NCI-H1048 (cell line): ENCODE measurements at regions not wholly inside any gene's neighbourhood (a gene's known extent, or its start where the extent isn't known, plus 50 kb on each side); places are given as distances from the start of the nearest gene placed in this dataset.

Experiments
- DNase-seq: peaks from one replicate; lab custom pipeline; 2025; lab: John Stamatoyannopoulos, UW

DNA sequence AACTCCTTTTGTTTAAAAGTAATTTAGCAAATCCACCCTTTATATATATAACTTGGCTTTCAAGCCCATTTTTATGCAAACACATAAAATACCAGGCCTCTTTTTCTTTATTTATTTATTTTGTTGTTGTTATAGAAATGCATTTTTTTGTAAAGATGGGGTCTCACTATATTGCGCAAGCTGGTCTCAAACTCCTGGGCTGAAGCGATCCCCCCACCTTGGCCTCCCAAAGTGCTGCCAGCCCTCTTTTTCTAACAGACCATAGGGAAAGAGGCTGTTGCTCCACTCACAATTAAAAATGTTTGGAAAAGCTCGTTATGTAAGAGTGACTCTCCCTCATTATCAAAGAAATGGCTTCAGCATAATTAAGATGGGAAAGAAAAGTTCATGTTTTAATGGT is 440.9 kb downstream of the HACE1 start:
- no peak for DNase-seq

DNA sequence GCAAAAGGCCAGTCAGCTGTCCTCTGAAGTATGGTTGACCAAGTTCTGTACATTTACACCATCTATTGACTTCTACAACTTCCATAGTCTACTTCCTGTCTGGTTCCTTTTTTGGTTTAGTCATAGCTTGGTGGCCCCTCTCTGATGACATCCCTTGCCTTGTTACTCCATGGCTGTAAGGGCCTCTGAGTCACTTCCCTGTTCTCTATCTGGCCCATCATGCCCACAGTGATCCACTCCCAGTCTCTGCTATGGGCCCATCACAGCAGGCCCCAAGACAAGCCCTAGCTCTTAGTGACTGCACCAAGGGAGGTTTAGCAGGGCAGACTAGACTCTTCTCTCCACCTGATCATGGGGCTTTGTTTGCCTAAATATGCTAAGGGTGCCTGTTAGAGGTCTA is 441.6 kb downstream of the HACE1 start:
- DNase-seq = no peak

DNA sequence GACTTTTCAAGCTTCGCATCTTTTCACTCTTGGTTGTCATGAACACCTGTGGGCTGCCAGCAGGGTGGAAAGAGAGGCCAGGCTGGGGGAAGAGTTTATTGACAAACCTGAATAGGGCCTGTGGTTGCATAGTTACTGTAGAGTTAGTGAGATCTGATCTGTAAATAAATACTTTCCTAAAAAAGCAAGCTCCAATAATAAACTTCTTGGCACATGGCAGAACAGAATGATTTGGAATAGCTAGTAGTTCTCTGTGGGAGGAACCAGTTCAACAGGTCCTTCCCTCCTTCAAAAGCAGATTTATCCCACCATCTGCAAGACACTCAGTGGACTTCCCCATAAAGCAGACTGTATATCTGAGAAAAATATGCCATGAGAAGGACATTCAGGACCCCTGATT is 445.0 kb downstream of the HACE1 start:
- DNase-seq = no peak

DNA sequence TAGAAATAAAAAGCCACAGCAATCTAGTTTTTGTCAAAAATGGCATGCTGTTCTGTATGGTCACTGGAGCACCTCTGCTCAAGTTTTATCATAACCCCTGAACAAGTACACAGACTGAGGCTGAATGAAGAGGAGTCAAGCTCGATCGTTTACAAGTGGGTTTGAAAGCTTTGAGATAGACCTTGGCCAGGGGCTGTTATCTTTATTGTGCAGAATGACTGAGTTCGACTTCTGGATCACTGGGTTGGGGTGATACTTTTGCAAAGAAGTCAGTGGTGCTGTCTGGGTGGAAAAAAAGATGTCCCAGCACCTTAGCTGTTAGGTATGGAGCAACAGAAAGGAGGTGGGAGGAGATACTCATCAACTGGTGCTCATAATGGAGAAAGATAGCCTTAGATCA is 446.0 kb downstream of the HACE1 start:
- DNase-seq = no peak

DNA sequence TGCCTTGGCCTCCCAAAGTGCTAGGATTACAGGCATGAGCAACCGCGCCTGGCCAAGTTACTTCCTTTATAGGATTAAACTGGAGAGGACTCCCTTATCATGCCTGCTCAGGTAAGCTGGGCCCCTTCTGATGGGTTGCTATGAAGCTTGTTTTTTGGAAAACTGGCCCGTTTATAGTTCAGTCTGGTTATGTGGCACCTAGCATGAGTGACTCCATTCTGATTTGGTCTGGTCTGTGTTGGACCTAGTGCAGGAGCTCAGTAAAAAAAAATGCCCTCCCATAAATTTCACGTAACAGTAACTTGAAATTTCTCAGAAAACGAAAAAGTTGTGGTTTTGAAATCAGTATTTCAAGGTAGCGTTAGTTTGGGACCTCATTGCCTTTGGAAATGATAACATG is 448.4 kb downstream of the HACE1 start:
- DNase-seq = no peak

DNA sequence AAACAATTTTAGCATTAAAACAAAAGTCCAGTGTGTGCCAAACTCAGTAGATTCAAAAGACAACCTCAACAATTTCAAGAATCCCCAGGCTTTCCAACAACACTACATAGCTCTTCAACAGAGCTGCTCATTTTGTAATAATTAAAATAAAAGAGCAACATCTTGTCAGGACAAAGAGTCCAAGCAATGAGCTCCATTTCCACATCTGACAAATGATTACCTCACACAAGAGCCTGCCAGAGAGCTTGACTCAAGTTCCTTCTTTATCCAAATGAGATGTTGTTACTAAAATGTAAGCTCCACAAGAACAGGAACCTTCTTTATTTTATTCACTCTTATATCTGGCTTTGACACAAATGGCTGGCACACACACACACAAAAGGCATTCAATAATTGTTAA is 449.8 kb downstream of the HACE1 start:
- DNase-seq = no peak

DNA sequence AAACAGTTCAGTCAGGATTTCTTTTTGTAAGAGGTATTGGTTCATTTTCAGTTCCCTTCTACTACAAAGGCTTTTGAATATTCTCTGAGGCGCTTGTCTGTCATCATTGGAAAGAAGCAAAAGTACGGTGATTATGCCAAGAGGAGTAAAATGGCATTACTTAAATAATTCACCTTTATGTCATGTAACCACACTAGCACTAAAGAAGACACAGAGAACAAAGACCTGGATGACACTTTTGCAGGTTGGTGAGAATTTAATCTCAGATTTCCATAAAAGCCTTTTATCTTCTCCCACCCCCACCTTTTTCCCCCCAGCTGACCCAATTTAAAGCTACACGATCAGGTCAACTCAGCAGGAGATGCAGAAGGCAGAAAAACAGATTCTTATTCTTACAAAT is 451.8 kb downstream of the HACE1 start:
- no peak for DNase-seq

DNA sequence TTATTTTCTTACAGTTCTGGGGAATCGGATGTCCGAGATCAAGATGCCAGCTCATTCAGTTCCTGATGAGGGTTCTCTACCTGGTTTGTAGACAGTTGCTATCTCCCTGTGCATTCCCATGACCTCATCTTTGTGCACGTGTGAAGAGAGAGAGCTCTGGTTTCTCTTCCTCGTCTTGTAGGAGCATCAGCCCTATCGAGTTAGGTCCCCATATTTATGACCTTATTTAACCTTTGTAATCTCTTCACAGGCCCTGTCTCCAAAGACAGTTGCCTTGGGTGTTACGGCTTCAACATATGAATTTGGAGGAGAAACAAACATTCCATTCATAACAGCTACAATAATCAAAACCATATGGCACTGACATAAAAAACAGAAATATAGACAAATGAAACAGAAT is 455.3 kb downstream of the HACE1 start:
- no peak for DNase-seq

DNA sequence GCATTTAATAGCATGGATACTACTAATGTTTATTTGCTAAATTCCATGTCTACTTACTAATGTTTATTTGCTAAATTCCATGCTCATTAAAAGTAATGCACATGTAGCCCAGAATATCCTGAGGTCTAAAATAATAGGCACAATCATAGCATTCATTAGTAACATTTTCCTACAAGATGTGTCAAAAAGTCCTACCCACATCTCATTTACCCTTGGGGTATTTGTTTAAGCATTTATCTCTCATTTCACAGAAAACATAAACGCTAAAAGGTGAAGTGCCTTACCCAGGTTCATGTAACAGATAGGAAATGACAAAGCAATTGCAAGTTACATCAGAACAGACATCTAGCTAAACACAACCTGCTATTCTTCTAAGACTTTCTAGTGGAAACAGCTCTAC is 457.1 kb downstream of the HACE1 start:
- DNase-seq = no peak

DNA sequence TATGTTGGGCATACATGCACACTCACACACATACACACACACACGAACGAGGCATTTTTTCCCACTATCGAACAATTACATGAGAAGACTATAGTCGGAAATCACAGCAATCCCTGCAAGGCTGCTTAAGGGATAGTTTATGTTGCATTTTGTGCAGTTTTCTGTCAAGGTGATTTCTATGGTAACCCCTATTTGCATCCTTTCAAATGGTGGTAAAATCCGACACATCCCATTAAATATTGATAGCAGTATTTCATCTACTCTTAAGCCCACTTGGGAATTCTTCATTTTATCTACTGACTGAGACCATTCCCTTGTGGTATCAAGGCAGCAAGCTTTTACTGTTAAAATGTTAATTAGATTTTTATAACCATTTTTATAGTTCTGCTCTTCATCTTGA is 457.8 kb downstream of the HACE1 start:
- no peak for DNase-seq

DNA sequence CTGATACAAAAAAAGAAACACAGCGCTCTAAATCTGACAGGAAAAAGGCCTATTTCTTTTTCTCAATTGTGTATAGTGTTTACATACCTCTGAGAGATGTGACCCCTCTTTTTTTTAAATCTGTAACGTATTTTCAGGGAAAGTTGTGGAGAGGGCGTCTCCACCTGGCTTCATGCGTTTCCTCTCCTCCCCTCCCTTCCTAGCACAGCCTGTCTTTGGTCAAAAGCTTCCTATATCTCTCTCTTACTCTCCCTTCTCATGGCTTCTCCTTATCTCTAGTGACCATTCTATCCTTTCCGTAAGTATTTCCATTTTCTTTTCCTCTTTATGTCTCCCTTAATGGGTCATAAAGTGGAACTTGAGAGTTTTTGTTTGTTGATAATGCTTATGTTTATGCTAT is 458.9 kb downstream of the HACE1 start:
- DNase-seq = no peak

DNA sequence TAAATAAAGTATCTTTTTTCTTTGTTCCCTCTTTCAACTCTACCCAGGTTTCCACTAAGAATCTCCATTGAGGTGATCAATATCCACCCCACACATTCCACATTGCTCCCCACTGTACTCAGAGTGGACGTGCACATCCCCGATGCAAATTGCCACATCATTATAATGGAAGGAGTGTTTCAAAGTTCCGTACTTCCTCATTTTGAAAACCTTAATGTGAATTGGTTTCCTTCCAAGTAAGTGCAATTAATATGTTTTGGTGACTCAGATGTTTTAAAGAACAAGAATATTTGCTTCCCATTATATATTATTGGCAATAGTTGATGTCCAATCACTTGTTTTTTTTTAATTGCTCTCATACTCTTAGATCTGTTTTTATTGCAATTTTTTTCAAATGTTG is 463.6 kb downstream of the HACE1 start:
- DNase-seq = no peak

DNA sequence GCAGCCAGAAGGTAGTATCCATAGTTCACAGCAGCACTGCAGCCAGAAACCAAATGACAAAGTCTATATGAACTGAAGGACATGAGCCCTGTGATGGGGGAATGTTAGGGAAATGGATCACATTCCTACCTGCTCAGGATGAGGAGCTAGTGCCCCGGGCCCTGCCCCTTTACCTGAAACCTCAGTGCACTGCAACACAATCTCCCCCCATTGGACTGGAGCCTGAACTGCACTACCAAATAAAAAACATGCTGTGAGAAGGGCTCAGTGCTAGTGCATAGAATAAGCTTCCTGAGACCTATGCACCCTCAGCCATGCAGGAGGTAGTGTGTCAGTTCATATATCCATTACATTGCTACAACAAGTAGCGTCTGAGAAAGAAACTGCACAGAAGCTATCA is 477.8 kb downstream of the HACE1 start:
- no peak for DNase-seq

DNA sequence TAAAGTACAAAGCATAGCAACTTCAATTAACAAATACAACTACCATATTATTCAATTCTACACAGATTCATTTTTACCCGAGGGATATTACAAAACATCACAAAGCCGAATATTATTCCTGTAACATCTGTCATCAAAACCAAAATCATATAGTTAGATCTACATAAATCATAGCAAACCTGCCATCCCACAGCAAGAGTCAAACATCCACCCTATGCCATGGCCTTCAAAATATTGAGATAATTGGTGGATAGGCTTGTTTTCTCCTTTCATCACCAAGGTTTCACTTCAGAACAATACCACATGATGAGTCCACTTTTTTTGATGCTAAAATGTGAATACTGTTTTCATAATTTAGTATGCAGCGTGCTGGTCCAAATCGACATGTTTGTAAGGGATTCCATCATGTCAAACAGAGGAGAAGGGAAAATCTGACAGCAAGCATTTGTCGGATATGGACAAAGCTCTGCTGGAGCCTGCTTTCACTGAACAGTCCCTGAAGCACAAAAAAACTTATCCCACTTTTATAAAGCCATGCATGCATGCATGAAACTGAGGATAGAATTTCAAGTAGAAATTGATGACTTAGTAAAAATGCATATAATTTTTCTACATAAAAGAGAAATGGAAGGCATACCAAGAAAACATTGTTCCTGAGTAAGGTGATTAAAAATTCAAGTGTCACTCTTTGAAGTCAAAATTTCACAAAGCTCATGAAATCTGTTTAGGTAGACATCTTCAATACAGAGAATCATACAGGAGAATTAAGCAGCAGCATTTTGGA is 494.1 kb downstream of the HACE1 start:
- no peak for DNase-seq

DNA sequence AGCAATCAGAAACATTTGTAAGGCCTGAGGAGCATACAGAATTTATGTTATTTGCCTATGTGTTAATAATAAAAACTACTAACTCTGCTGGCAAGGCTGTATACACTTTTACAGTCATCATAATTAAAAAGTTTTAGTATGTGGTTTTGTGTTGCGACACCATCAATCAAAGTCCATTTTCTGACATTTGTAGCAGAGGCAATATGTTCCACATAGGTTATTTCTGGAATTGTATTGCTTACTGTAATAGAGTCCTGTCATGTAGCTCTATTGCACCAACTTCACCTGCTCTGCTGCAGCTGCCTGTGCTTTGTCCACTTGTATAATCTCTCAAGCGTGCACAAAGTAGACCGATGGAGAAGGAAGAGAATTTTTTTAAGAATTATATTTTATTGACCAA is 501.8 kb downstream of the HACE1 start:
- no peak for DNase-seq

DNA sequence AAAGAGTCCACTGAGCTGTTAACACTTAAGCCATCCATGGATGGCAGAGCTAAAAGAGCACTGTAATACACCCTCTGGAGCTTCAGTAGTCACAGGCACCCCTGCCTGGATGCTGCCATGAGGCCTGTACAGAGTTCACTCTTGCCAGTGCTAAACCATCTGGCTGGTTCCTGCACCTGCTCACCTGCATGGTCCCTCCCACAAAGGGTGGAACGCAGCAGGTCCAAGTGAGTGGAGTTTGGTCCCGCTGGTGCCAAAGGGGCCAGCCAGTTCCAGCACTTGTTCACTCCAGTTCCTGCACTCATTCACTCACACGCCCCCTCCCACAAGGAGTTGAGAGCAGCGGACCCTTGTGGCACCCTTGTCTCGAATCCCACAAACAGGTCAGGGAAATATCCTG is 503.5 kb downstream of the HACE1 start:
- DNase-seq = no peak

DNA sequence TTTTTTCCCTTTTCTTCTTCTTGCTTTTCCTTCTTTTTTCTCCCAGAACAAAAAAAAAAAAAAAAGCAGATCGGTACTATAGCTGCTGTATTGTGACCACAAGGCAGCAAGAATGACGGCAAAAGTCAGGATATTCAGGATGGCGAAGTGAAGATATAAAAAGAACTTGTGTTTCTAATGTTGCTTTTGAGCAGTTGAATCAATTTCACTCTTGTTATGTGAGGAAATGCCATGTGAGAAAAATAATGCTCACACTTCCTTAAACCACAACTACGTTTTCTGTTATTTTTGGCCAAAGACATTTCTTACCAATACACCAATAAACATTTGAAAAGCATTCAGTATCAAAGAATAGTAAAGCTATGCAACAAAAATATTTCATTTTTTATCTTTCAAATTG is 510.5 kb downstream of the HACE1 start:
- DNase-seq = no peak

DNA sequence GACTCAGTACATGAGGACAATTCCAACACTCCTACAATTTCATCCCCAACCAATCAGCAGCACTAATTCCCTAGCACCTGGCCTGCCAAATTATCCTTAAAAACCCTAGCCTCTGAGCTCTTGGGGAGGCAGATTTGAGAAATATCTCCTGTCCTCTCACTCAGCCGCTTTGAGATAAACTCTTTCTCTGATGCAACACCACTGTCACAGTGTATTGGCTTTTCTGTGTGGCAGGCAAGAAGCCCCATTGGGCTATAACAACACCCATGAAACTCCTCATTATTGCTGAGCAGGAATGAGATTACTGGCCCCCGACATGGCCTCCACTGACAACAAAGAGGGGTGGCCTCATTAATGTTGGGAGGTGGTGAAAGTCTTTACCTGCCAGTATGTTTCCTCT is 515.5 kb downstream of the HACE1 start:
- DNase-seq = no peak

DNA sequence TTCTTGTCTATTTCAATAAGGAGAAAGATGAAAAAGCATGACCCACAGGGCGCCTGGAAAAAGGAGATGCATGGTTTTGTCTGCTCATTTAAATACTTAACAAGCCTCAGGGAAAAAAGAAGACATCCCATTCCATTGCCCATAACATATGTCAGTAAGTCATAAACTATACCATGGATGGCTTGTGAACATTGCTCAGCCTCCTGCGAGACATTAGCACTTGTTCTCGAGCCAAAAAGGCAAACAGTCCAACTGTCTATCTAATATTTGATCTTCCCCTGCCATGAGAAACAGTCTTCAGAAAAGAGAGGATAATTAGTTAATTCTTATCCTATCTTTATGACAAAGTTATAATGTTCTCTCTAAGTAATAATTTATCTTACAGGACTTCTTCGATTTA is 527.4 kb downstream of the HACE1 start:
- DNase-seq = no peak

DNA sequence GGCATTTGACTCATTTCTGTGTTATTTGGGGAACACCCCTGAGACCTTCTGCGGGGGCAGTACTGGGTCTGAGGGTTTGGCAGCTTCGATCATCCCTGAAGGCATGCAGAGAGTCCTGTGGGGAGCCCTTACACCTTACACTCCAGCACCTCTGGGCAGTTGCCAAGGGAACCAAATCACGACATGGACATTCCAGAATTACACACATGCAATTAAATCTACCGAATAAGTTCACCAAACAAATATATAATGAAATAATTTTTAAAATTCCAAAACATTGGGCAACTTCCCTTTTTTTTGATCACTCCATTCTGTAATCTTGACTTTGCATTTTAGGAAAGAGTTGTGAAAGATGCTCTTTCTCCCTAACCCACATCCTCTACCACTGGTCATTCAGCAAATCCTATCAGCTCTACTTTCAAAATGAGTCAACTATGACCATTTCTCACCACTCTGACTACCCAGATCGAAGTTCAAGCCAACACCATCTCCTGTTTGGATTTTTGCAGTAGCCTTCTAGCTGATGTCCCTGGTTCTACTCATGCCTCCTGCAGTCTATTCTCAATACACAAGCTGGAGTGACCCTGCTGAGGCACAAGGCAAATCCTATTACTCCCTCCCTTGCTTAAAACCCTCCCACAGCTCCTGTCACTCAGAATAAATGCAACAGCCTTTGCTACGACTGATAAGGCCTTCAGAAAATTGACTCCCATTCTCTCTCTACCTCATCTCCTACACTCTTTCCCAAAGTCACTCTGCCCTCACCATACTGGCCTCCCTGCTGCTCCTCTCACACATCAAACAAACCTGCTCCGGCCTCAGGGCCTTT is 533.3 kb downstream of the HACE1 start:
- no peak for DNase-seq

DNA sequence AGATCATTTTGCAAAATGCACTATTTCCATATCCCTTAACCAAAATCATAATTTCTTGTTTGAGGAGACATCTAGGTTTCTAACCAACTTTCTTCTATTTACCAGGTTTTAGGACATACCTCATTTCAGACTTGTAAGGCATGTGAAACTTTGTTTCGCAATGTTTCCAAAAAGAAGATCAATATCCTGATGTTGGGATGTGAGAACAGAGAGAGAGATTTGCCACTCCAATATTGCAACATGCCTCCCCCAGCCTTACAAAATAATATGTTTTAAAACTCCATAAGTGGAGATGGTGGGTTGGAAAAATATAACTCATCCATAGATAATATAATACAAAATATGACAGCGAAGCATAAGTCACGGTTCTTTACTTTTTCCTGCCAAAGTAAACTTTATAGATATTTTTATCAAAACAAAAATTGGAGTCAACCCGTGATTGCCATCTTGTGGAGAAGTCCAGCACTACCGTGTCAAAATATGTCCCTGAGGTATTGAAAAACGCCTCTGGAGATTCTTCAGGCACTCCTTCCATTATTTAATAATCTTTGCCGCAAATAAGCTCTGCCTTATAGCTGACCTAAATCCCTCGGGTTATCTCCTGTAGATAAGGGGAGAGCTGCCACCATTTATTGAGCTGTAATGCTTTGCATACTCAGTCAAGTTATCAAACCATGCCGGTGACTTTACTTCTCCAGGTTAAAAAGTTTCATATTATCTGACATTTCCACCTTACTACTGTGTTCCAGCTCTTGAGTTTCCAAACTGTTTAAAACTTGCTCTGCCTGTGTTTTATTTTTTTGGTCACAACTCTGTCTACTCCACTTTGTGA is 534.2 kb downstream of the HACE1 start:
- no peak for DNase-seq

DNA sequence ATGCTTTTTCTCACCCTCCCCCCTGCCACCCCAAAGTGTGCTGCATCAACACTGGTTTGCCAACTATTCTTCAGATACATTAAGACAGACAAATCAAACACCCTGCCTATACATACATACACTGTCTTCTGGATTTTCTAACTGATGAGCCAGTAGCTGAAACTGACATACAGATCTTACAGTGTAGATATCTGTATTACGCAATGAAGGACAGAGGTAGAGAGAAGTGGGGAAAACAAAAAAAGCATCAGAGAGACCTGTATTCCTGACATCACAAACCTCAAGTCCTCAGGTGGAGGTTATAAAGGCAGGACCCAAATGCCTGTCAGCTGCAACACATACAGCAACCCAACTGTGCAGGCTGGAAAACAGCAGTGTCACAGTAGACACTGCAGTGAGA is 535.4 kb downstream of the HACE1 start:
- DNase-seq = no peak

DNA sequence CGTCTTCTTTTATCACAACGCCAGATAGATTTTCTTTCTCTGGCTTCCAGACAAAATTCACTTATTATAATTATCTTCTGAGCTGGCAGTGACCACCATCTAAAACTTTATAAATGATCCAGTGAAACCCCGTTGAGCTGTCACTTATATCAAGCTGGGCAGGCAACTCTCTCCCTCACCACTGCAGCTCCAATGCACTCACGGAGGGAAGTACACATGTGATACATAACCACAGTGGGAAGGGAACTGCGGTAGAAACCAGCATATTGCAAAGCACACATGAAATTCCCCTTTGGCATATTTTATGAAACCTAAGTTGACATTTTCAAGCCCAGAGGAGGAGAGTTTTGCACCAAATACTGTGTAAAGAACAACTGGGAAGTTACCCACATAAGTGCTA is 536.9 kb downstream of the HACE1 start:
- no peak for DNase-seq
